H9 (cell line): ENCODE measurements at regions not wholly inside any gene's neighbourhood (a gene's known extent, or its start where the extent isn't known, plus 50 kb on each side); places are given as distances from the start of the nearest gene placed in this dataset.

Source experiments
- DNase-seq: peaks from one replicate; pipeline ENCODE4 v3.0.0-alpha.2; 2017
- H2AFZ ChIP-seq: one replicate; pipeline ENCODE4 v1.6.1; 2013; ENCODE audit warnings: mild to moderate bottlenecking, low read length, control low read depth, moderate library complexity
- H2AK5ac ChIP-seq: 2 replicates; pipeline ENCODE4 v1.6.1; 2013; ENCODE audit warnings: low read length, control low read depth, mixed read lengths; ENCODE audit not compliant: insufficient read length
- H2BK120ac ChIP-seq: one replicate; pipeline ENCODE4 v1.6.1; 2013; ENCODE audit warnings: low read depth, mild to moderate bottlenecking, low read length, control low read depth, inconsistent platforms; ENCODE audit not compliant: poor library complexity, severe bottlenecking
- H2BK12ac ChIP-seq: 2 replicates; pipeline ENCODE4 v1.6.1; 2013; ENCODE audit warnings: low read length, control low read depth, mixed read lengths, low read depth; ENCODE audit not compliant: insufficient read length
- H2BK15ac ChIP-seq: 2 replicates; pipeline ENCODE4 v1.6.1; 2013; ENCODE audit warnings: low read depth, low read length, control low read depth
- H2BK20ac ChIP-seq: one replicate; pipeline ENCODE4 v1.6.1; 2013; ENCODE audit warnings: low read depth, mild to moderate bottlenecking, low read length, control low read depth, inconsistent platforms; ENCODE audit not compliant: poor library complexity, severe bottlenecking
- H2BK5ac ChIP-seq: 2 replicates; pipeline ENCODE4 v1.6.1; 2013; ENCODE audit warnings: low read length, control low read depth, mixed read lengths; ENCODE audit not compliant: insufficient read length
- H3K14ac ChIP-seq: 2 replicates; pipeline ENCODE4 v1.6.1; 2013; ENCODE audit warnings: low read length, control low read depth; ENCODE audit not compliant: insufficient read depth
- H3K18ac ChIP-seq: 2 replicates; pipeline ENCODE4 v1.6.1; 2013; ENCODE audit warnings: low read depth, mild to moderate bottlenecking, mixed read lengths, low read length, control low read depth; ENCODE audit not compliant: insufficient read length
- H3K23ac ChIP-seq: 2 replicates; pipeline ENCODE4 v1.6.1; 2013; ENCODE audit warnings: low read length, control low read depth, mixed read lengths, low read depth; ENCODE audit not compliant: insufficient read length
- H3K23me2 ChIP-seq: 2 replicates; pipeline ENCODE4 v1.6.1; 2013; ENCODE audit warnings: low read depth, mild to moderate bottlenecking, mixed read lengths, low read length, control low read depth; ENCODE audit not compliant: insufficient read length, poor library complexity, severe bottlenecking
- H3K27ac ChIP-seq: 2 replicates; pipeline ENCODE4 v1.5.1; 2013; ENCODE audit warnings: low read length, control low read depth, mixed read lengths, low read depth; ENCODE audit not compliant: insufficient read length
- H3K27me3 ChIP-seq: 2 replicates; pipeline ENCODE4 v1.6.1; 2013; ENCODE audit warnings: low read length, control low read depth, inconsistent platforms; ENCODE audit not compliant: insufficient read depth
- H3K4ac ChIP-seq: 2 replicates; pipeline ENCODE4 v1.6.1; 2013; ENCODE audit warnings: low read depth, mild to moderate bottlenecking, control low read depth, inconsistent platforms, low read length, moderate library complexity
- H3K4me1 ChIP-seq: 2 replicates; pipeline ENCODE4 v1.6.1; 2013; ENCODE audit warnings: low read length, control low read depth, inconsistent platforms; ENCODE audit not compliant: insufficient read depth
- H3K4me2 ChIP-seq: 2 replicates; pipeline ENCODE4 v1.6.1; 2013; ENCODE audit warnings: low read length, control low read depth, mixed read lengths; ENCODE audit not compliant: insufficient read length, insufficient read depth
- H3K56ac ChIP-seq: 2 replicates; pipeline ENCODE4 v1.6.1; 2013; ENCODE audit warnings: low read depth, mild to moderate bottlenecking, mixed read lengths, low read length, control low read depth; ENCODE audit not compliant: insufficient read length
- H3K79me1 ChIP-seq: 2 replicates; pipeline ENCODE4 v1.6.1; 2013; ENCODE audit warnings: low read depth, mild to moderate bottlenecking, moderate library complexity, low read length, control low read depth, inconsistent platforms; ENCODE audit not compliant: insufficient read depth, poor library complexity, severe bottlenecking
- H3K79me2 ChIP-seq: 2 replicates; pipeline ENCODE4 v1.6.1; 2013; ENCODE audit warnings: low read length, control low read depth, inconsistent platforms; ENCODE audit not compliant: insufficient read depth
- H3K9ac ChIP-seq: 2 replicates; pipeline ENCODE4 v1.6.1; 2013; ENCODE audit warnings: low read length, control low read depth, mixed read lengths; ENCODE audit not compliant: insufficient read length; ENCODE audit errors: extremely low read depth
- H3K9me3 ChIP-seq: one replicate; pipeline ENCODE4 v1.6.1; 2013; ENCODE audit warnings: low read depth, low read length, inconsistent platforms; ENCODE audit not compliant: control insufficient read depth
- H3T11ph ChIP-seq: one replicate; pipeline ENCODE4 v1.6.1; 2013; ENCODE audit warnings: mild to moderate bottlenecking, low read length, control low read depth, inconsistent platforms
- H4K20me1 ChIP-seq: one replicate; pipeline ENCODE4 v1.6.1; 2013; ENCODE audit not compliant: control insufficient read depth, insufficient read length, insufficient read depth
- H4K5ac ChIP-seq: 2 replicates; pipeline ENCODE4 v1.6.1; 2013; ENCODE audit warnings: low read depth, mild to moderate bottlenecking, mixed read lengths, low read length, control low read depth; ENCODE audit not compliant: insufficient read length
- H4K8ac ChIP-seq: replicated peaks from 2 replicates; pipeline ENCODE4 v1.6.1; 2013; ENCODE audit warnings: low read length, control low read depth, mixed read lengths, low read depth; ENCODE audit not compliant: insufficient read length
- H4K91ac ChIP-seq: 2 replicates; pipeline ENCODE4 v1.6.1; 2013; ENCODE audit warnings: low read depth, mild to moderate bottlenecking, moderate library complexity, mixed read lengths, low read length, control low read depth; ENCODE audit not compliant: insufficient read length
- H3K27ac Mint-ChIP-seq, 3 experiments: 2 replicates in 2 of 3; 3 replicates in 1 of 3; pipeline ENCODE4 v1.8.0; 2020 to 2021; ENCODE audit warnings: mixed read lengths in 3 of 3, mild to moderate bottlenecking in 1 of 3, moderate library complexity in 1 of 3
- H3K27me3 Mint-ChIP-seq: 2 replicates; pipeline ENCODE4 v1.8.0; 2021; ENCODE audit warnings: low read depth, mild to moderate bottlenecking, moderate library complexity, mixed read lengths
- H3K36me3 Mint-ChIP-seq, 3 experiments: 2 replicates in 2 of 3; 3 replicates in 1 of 3; pipeline ENCODE4 v1.8.0; 2020 to 2021; ENCODE audit warnings: low read depth in 3 of 3, mixed read lengths in 3 of 3; ENCODE audit not compliant: insufficient read depth in 1 of 3
- H3K4me1 Mint-ChIP-seq, 2 experiments: 2 replicates each; pipeline ENCODE4 v1.8.0; 2020; ENCODE audit warnings: mixed read lengths in 2 of 2
- H3K4me3 Mint-ChIP-seq, 2 experiments: 2 replicates in 1 of 2; 3 replicates in 1 of 2; pipeline ENCODE4 v1.8.0; 2020 to 2021; ENCODE audit warnings: mild to moderate bottlenecking in 2 of 2, mixed read lengths in 2 of 2, moderate library complexity in 1 of 2
- H3K9me3 Mint-ChIP-seq, 2 experiments: 2 replicates in 1 of 2; 3 replicates in 1 of 2; pipeline ENCODE4 v1.8.0; 2020; ENCODE audit warnings: mild to moderate bottlenecking in 2 of 2, mixed read lengths in 2 of 2, moderate library complexity in 1 of 2
- WGBS: extraction: QIAGEN DNeasy Blood & Tissue Kit; methylation state at CpG from one replicate; pipeline ENCODE4 v1.1.7; 2013; ENCODE audit warnings: missing lambda C conversion rate, low lambda C conversion rate, mixed read lengths; ENCODE audit not compliant: insufficient read length; ENCODE audit errors: extremely low coverage; 5-methylcytosine and 5-hydroxymethylcytosine counted together
- TF ChIP-seq, protein P1 (sequence below): fragments of 200-600 bp; sonication (generic); conservative IDR thresholded peaks from 3 replicates; pipeline ENCODE4 v1.8.0; 2021; ENCODE audit warnings: antibody characterized with exemption, mild to moderate bottlenecking

DNA sequence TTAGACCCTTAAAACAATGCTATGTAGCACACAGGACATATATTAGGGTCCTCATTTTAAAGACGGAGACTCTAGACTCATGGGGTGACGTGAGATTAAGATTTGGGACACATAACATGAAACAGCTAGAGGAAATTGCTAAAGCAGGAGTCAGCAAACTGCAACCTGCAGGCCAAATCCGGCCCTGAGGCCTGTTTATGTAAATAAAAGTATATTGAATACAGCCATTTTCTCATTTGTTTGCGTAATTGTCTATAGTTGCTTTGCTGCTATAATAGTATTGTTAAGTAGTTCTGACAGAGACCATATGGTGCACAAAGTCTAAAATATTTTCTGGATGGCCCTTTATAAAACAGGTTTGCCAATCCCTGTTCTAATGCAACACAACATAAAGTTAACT lies 115.5 kb downstream of the TMCO5A start:
- no peak overlapping the region for H3T11ph ChIP-seq
- Mint-ChIP-seq H3K9me3 (no peaks in the 10 kb centered on the region), H3K27ac (no peak overlapping the region), H3K4me1 (peaks cover 5% of the 10 kb centered on the region in 2 experiments), H3K4me3 (no peak overlapping the region), H3K36me3 (peaks cover 0 to 2% (median 0%) of the 10 kb centered on the region in 3 experiments; a peak in 1 of 7 replicates), H3K27me3 (no peaks in the 10 kb centered on the region)
- H2AK5ac ChIP-seq = no peak overlapping the region
- TF ChIP-seq, protein P1, sequence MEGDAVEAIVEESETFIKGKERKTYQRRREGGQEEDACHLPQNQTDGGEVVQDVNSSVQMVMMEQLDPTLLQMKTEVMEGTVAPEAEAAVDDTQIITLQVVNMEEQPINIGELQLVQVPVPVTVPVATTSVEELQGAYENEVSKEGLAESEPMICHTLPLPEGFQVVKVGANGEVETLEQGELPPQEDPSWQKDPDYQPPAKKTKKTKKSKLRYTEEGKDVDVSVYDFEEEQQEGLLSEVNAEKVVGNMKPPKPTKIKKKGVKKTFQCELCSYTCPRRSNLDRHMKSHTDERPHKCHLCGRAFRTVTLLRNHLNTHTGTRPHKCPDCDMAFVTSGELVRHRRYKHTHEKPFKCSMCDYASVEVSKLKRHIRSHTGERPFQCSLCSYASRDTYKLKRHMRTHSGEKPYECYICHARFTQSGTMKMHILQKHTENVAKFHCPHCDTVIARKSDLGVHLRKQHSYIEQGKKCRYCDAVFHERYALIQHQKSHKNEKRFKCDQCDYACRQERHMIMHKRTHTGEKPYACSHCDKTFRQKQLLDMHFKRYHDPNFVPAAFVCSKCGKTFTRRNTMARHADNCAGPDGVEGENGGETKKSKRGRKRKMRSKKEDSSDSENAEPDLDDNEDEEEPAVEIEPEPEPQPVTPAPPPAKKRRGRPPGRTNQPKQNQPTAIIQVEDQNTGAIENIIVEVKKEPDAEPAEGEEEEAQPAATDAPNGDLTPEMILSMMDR = no peak
- DNase-seq = no peak
- H3K4me1 ChIP-seq = no peaks in the 10 kb centered on the region
- no peak overlapping the region for H2BK120ac ChIP-seq
- H3K4me2 ChIP-seq = no peak overlapping the region
- H4K5ac ChIP-seq = no peak overlapping the region
- H3K27ac ChIP-seq = no peak overlapping the region
- H2BK20ac ChIP-seq = no peak overlapping the region
- H3K9me3 ChIP-seq = no peaks in the 10 kb centered on the region
- H3K23ac ChIP-seq = no peak overlapping the region
- no peak overlapping the region for H2BK15ac ChIP-seq
- no peak overlapping the region for H3K56ac ChIP-seq
- H2BK12ac ChIP-seq = no peak overlapping the region
- WGBS = no CpG with 5 or more reads among the region's 4 CpGs
- H3K79me1 ChIP-seq = no peaks in the 10 kb centered on the region
- no peak overlapping the region for H2BK5ac ChIP-seq
- H3K14ac ChIP-seq = no peak overlapping the region
- no peak overlapping the region for H4K8ac ChIP-seq
- H3K18ac ChIP-seq = no peak overlapping the region
- H3K79me2 ChIP-seq = no peaks in the 10 kb centered on the region
- H3K27me3 ChIP-seq = no peaks in the 10 kb centered on the region
- no peaks in the 10 kb centered on the region for H4K20me1 ChIP-seq
- no peak overlapping the region for H2AFZ ChIP-seq
- no peak overlapping the region for H3K9ac ChIP-seq
- H4K91ac ChIP-seq = no peak overlapping the region
- no peak overlapping the region for H3K4ac ChIP-seq
- H3K23me2 ChIP-seq = no peaks in the 10 kb centered on the region
